Adrenal gland (tissue), 5 donors: ENCODE measurements at regions not wholly inside any gene's neighbourhood (a gene's known extent, or its start where the extent isn't known, plus 50 kb on each side); places are given as distances from the start of the nearest gene placed in this dataset.

Source experiments
- CTCF ChIP-seq, 6 experiments: fragments of 450-650 bp in 4 of 6; fragments of 200-600 bp in 2 of 6; sonication (generic) in 1 of 6; IDR thresholded peaks; 1 replicate in 5 of 6; 2 replicates in 1 of 6; pipeline versions ENCODE4 v1.5.1 to v1.8.0; 2016 to 2021; ENCODE audit warnings: antibody characterized with exemption in 6 of 6, mild to moderate bottlenecking in 2 of 6, moderate library complexity in 1 of 6
- POLR2A ChIP-seq, 2 donors: fragments of 450-650 bp; IDR thresholded peaks; one replicate each; pipeline ENCODE4 v1.6.1; 2017; ENCODE audit warnings: antibody characterized with exemption in 2 of 2, mild to moderate bottlenecking in 2 of 2, moderate library complexity in 1 of 2
- donor health status: DM: no; HTN: no; CAD: no.

DNA sequence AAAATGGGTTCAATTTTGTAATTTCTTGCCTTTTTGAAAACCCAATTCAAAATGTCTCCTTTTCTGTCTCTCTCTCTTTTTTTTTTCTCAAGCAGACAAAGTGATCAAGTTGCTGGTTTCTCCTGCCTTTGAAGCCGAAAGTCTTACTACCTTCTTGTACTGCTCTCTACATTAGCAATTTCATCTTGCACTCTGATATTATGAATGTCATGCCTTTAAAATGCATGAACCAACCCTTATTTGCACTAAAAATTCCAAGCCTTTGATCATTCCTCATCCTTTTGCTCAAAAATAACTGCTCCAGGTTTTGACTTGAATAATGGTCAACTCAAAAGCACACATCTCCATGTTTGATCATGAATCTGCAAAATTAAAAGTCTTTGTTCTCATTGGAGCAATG is 125.2 kb downstream of the CETN3 start:
- no peak for TF ChIP-seq CTCF (IDR thresholded peaks at IDR 0.05)
- TF ChIP-seq POLR2A (IDR thresholded peaks at IDR 0.05): no peak
